T-cell (primary cell): ENCODE measurements at regions not wholly inside any gene's neighbourhood (a gene's known extent, or its start where the extent isn't known, plus 50 kb on each side); places are given as distances from the start of the nearest gene placed in this dataset.

Experiments
- ATAC-seq, 4 experiments: fragments of 200-7000 bp in 3 of 4; fragments of 150-1000 bp in 1 of 4; cut with Tn5 transposase; replicated peaks in 1 of 4; 1 replicate in 3 of 4; 2 replicates in 1 of 4; pipeline ENCODE4 v1.10.0; 2021; ENCODE audit warnings: moderate library complexity in 3 of 4, mild to moderate bottlenecking in 2 of 4, moderate number of reproducible peaks in 1 of 4
- CTCF ChIA-PET, 2 donors: fragments of 300-600 bp; sonication (Branson Sonifier 250); formaldehyde crosslinking; loops; one replicate each; lab custom pipeline; 2022; ENCODE audit warnings: antibody characterized with exemption in 2 of 2; lab: Charles Lee
- POLR2A ChIA-PET, 2 donors: fragments of 300-600 bp; sonication (Branson Sonifier 250); formaldehyde crosslinking; loops; one replicate each; lab custom pipeline; 2022; ENCODE audit warnings: antibody characterized with exemption in 2 of 2; lab: Charles Lee
- DNase-seq, 35 experiments: peaks; one replicate each; pipeline versions ENCODE4 v3.0.0 to v3.0.0-alpha.2; 2013 to 2023
- H3K27ac ChIP-seq: one replicate; pipeline ENCODE4 v1.5.1; 2013; ENCODE audit warnings: low read length
- H3K27me3 ChIP-seq, 2 experiments: replicated peaks in 1 of 2; 1 replicate in 1 of 2; 2 replicates in 1 of 2; pipeline versions ENCODE4 v1.6.1 to v1.7.0; 2013; ENCODE audit warnings: low read length in 1 of 2, mixed read lengths in 1 of 2; ENCODE audit not compliant: control insufficient read depth in 2 of 2, insufficient read depth in 2 of 2; ENCODE audit errors: extremely low read depth in 1 of 2
- H3K36me3 ChIP-seq, 2 donors: 1 replicate in 1 of 2; 2 replicates in 1 of 2; pipeline versions ENCODE4 v1.6.1 to v1.7.0; 2013; ENCODE audit warnings: low read length in 1 of 2; ENCODE audit not compliant: control insufficient read depth in 2 of 2, insufficient read depth in 1 of 2; ENCODE audit errors: extremely low read depth in 1 of 2
- H3K4me1 ChIP-seq, 2 experiments: 1 replicate in 1 of 2; 2 replicates in 1 of 2; pipeline versions ENCODE4 v1.6.1 to v1.7.0; 2013; ENCODE audit warnings: low read length in 2 of 2, mixed read lengths in 1 of 2; ENCODE audit not compliant: insufficient read depth in 2 of 2, control insufficient read depth in 1 of 2; ENCODE audit errors: extremely low read depth in 1 of 2
- H3K4me3 ChIP-seq, 2 donors: 1 replicate in 1 of 2; 2 replicates in 1 of 2; pipeline versions ENCODE4 v1.5.1 to v1.7.0; 2013; ENCODE audit warnings: mild to moderate bottlenecking in 2 of 2, low read length in 1 of 2, moderate library complexity in 1 of 2; ENCODE audit not compliant: control insufficient read depth in 1 of 2; ENCODE audit errors: extremely low read depth in 1 of 2
- H3K9me3 ChIP-seq: 2 replicates; pipeline ENCODE4 v1.7.0; 2013
- H3K27ac Mint-ChIP-seq, 2 donors: one replicate each; pipeline ENCODE4 v1.8.0; 2020 to 2021; ENCODE audit warnings: mild to moderate bottlenecking in 2 of 2, mixed read lengths in 2 of 2
- H3K27me3 Mint-ChIP-seq, 2 donors: one replicate each; pipeline ENCODE4 v1.8.0; 2021 to 2022; ENCODE audit warnings: mixed read lengths in 2 of 2
- H3K36me3 Mint-ChIP-seq: one replicate; pipeline ENCODE4 v1.8.0; 2021; ENCODE audit warnings: mixed read lengths
- H3K4me1 Mint-ChIP-seq, 3 donors: one replicate each; pipeline ENCODE4 v1.8.0; 2020 to 2022; ENCODE audit warnings: mixed read lengths in 3 of 3, mild to moderate bottlenecking in 1 of 3
- H3K4me3 Mint-ChIP-seq, 3 donors: one replicate each; pipeline ENCODE4 v1.8.0; 2020 to 2022; ENCODE audit warnings: mild to moderate bottlenecking in 3 of 3, mixed read lengths in 3 of 3, moderate library complexity in 3 of 3
- H3K9me3 Mint-ChIP-seq, 3 donors: one replicate each; pipeline ENCODE4 v1.8.0; 2020 to 2022; ENCODE audit warnings: mixed read lengths in 3 of 3
- WGBS: methylation state at CpG from one replicate; pipeline ENCODE4 v1.1.5; 2013; ENCODE audit warnings: missing lambda C conversion rate; ENCODE audit not compliant: insufficient coverage; 5-methylcytosine and 5-hydroxymethylcytosine counted together

GRCh38 chr3:13141991-13142412, 68.8 kb upstream of the IQSEC1 start:
- H3K4me1 ChIP-seq = no peaks in the 10 kb centered on the region
- ChIA-PET POLR2A (no interaction called here), CTCF (no interaction called here)
- WGBS = 20% methylated on average over 8 of the region's 8 CpGs
- peak in 2 of 4 experiments; percentile 19 to 47 for ATAC-seq
- H3K36me3 ChIP-seq = no peaks in the 10 kb centered on the region
- no peak overlapping the region for H3K4me3 ChIP-seq
- peaks cover 0 to 47% of the 10 kb centered on the region in 2 experiments for H3K27me3 ChIP-seq
- peak in 8 of 35 experiments; percentile 3 to 20 (median 9) for DNase-seq
- peaks cover 20 to 24% of the 10 kb centered on the region in 2 donors for H3K27me3 Mint-ChIP-seq
- H3K4me1 Mint-ChIP-seq = no peaks in the 10 kb centered on the region
- no peaks in the 10 kb centered on the region for H3K9me3 ChIP-seq
- no peak overlapping the region for H3K27ac ChIP-seq
- no peak overlapping the region for H3K27ac Mint-ChIP-seq
- H3K36me3 Mint-ChIP-seq = no peaks in the 10 kb centered on the region
- H3K9me3 Mint-ChIP-seq = no peaks in the 10 kb centered on the region
- H3K4me3 Mint-ChIP-seq = no peak overlapping the region

DNA sequence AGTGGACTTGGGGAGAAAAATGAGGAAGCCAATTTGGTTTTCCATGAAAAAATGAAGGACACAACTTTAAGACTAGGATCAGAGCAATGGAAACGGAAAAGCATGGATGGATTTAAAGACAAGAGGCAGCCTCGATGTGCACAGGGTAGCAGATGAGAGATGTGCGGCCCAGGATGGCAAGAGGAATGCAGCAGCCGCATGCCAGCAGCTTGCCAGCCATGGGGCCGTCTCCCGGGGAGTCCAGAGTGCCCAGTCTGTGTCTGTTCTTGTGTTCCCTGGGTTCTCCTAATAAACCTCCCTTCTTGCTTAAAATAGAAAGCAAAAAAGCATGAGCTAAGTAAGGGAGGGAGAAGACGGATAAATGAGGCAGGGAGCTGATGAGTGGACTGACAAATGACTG, 68.0 kb upstream of the IQSEC1 start:
- ChIA-PET CTCF (no interaction called here), POLR2A (no interaction called here)
- H3K27ac ChIP-seq = no peak overlapping the region
- H3K36me3 ChIP-seq = no peaks in the 10 kb centered on the region
- no peak overlapping the region for H3K4me3 Mint-ChIP-seq
- ATAC-seq = no peak
- H3K4me3 ChIP-seq = no peak overlapping the region
- no peaks in the 10 kb centered on the region for H3K4me1 ChIP-seq
- no peaks in the 10 kb centered on the region for H3K9me3 Mint-ChIP-seq
- DNase-seq = no peak
- no peak overlapping the region for H3K27ac Mint-ChIP-seq
- no peaks in the 10 kb centered on the region for H3K4me1 Mint-ChIP-seq
- no peaks in the 10 kb centered on the region for H3K36me3 Mint-ChIP-seq
- H3K9me3 ChIP-seq = no peaks in the 10 kb centered on the region
- peaks cover 0 to 51% of the 10 kb centered on the region in 2 experiments for H3K27me3 ChIP-seq
- 70% methylated on average over 4 of the region's 7 CpGs for WGBS
- peaks cover 20 to 28% of the 10 kb centered on the region in 2 donors for H3K27me3 Mint-ChIP-seq

DNA sequence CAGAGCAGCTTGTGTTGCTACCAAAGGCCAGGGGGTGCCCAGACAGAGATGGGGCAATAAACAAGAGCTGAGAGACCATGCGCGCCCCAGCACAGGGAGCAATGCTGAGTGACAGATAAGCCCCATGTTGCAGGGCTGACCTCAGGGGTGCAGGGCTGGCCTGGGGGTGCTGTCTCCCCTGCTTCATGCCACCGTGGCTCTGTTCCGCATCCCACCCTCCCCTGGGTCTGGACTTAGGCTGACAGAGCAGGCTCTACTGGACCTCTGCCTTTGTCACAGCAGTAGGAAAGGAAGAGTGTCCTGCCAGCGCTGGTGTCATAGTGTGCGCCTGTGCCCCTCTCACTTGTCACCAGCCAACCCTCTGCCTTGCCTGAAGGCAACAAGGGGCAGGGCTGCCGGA, 67.4 kb upstream of the IQSEC1 start:
- no peaks in the 10 kb centered on the region for H3K4me1 ChIP-seq
- peaks cover 0 to 56% of the 10 kb centered on the region in 2 experiments for H3K27me3 ChIP-seq
- no peak overlapping the region for H3K4me3 Mint-ChIP-seq
- H3K36me3 Mint-ChIP-seq = no peaks in the 10 kb centered on the region
- no peak for ATAC-seq
- H3K36me3 ChIP-seq = no peaks in the 10 kb centered on the region
- WGBS = 94% methylated on average over 4 of the region's 7 CpGs
- CTCF ChIA-PET = no interaction called here
- POLR2A ChIA-PET = no interaction called here
- H3K27ac Mint-ChIP-seq = no peak overlapping the region
- H3K4me3 ChIP-seq = no peak overlapping the region
- no peak for DNase-seq
- no peaks in the 10 kb centered on the region for H3K9me3 Mint-ChIP-seq
- H3K9me3 ChIP-seq = no peaks in the 10 kb centered on the region
- H3K4me1 Mint-ChIP-seq = no peaks in the 10 kb centered on the region
- no peak overlapping the region for H3K27ac ChIP-seq
- H3K27me3 Mint-ChIP-seq = peaks cover 20 to 30% of the 10 kb centered on the region in 2 donors

DNA sequence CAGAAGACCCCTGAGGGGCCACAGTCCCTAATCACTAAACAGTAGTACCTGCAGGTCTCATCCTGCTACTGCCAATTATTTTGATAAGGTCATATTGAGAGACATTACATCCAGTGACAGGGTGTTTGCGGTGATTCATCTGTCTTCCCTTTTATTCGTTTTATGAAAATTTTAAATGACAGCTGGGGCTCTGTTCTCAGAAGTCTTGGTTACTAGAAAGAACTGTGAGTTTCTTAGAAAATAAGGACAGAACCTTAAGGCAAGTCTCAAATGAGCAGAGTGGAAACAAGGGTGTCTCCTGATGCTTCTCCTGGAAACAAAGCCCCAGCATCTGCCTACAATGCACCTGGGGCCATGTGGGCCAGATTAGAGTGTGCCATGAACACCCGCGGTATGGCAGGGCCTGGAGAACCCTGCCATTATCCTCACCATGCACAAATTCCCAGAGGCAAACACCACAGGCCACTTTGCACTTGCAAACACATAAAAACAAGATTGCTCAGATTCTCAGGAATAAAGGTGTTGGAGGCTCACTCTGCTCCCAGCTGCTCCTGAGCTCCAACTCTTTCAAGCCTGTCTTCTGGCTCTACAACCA, 66.3 kb upstream of the IQSEC1 start:
- 52% methylated on average over 3 of the region's 4 CpGs for WGBS
- Histone ChIP-seq H3K36me3 (no peaks in the 10 kb centered on the region), H3K9me3 (no peaks in the 10 kb centered on the region), H3K27ac (no peak overlapping the region), H3K27me3 (peaks cover 0 to 61% of the 10 kb centered on the region in 2 experiments), H3K4me3 (no peak overlapping the region), H3K4me1 (no peaks in the 10 kb centered on the region)
- Mint-ChIP-seq H3K4me3 (no peak overlapping the region), H3K9me3 (no peaks in the 10 kb centered on the region), H3K27ac (no peak overlapping the region), H3K4me1 (no peaks in the 10 kb centered on the region), H3K27me3 (peaks cover 20 to 30% of the 10 kb centered on the region in 2 donors), H3K36me3 (no peaks in the 10 kb centered on the region)
- no peak for DNase-seq
- ChIA-PET POLR2A (no interaction called here), CTCF (no interaction called here)
- no peak for ATAC-seq

DNA sequence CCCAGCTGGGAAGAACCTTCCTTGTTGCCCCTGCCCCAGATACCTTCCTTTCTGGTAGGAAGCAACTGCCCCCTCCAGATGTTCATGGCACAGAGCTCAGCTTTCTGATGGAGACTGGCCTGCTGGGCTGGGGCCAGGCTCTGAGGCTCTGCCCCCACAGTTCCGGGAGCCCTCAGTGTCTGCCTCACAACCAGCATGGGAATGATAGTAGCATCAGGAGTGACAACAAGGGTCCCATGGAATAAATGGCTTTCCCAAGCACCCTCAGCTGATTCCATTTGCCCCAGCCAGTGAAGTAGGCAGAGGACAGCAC, 65.6 kb upstream of the IQSEC1 start:
- Mint-ChIP-seq H3K27me3 (peaks cover 20 to 30% of the 10 kb centered on the region in 2 donors), H3K9me3 (no peaks in the 10 kb centered on the region), H3K27ac (no peak overlapping the region), H3K4me1 (no peaks in the 10 kb centered on the region), H3K4me3 (no peak overlapping the region), H3K36me3 (no peaks in the 10 kb centered on the region)
- H3K4me3 ChIP-seq = no peak overlapping the region
- no peaks in the 10 kb centered on the region for H3K36me3 ChIP-seq
- CTCF ChIA-PET = no interaction called here
- peaks cover 0 to 61% of the 10 kb centered on the region in 2 experiments for H3K27me3 ChIP-seq
- peak in 1 of 35 experiments; percentile 0 for DNase-seq
- WGBS = 83% methylated on average over 1 of the region's 1 CpG
- POLR2A ChIA-PET = no interaction called here
- no peaks in the 10 kb centered on the region for H3K4me1 ChIP-seq
- H3K27ac ChIP-seq = no peak overlapping the region
- H3K9me3 ChIP-seq = no peaks in the 10 kb centered on the region
- no peak for ATAC-seq

- H3K27me3 Mint-ChIP-seq = peaks cover 20 to 30% of the 10 kb centered on the region in 2 donors
- no peak overlapping the region for H3K4me3 Mint-ChIP-seq
- POLR2A ChIA-PET = no interaction called here
- CTCF ChIA-PET = no interaction called here
- H3K36me3 ChIP-seq = no peaks in the 10 kb centered on the region
- no peak overlapping the region for H3K4me3 ChIP-seq
- no peaks in the 10 kb centered on the region for H3K4me1 ChIP-seq
- H3K27me3 ChIP-seq = peaks cover 0 to 66% of the 10 kb centered on the region in 2 experiments
- WGBS = 60% methylated on average over 11 of the region's 18 CpGs
- ATAC-seq (no peak), DNase-seq (peak in 1 of 35 experiments; percentile 8)
- no peaks in the 10 kb centered on the region for H3K9me3 ChIP-seq
- H3K4me1 Mint-ChIP-seq = peaks cover 0 to 3% (median 0%) of the 10 kb centered on the region in 3 donors
- no peaks in the 10 kb centered on the region for H3K9me3 Mint-ChIP-seq
- H3K27ac ChIP-seq = no peak overlapping the region
- no peak overlapping the region for H3K27ac Mint-ChIP-seq
- H3K36me3 Mint-ChIP-seq = no peaks in the 10 kb centered on the region
These were observed 65.0 kb upstream of the IQSEC1 start for GRCh38 chr3:13137941-13138832.
